HL-60 (cell line): ENCODE measurements at regions not wholly inside any gene's neighbourhood (a gene's known extent, or its start where the extent isn't known, plus 50 kb on each side); places are given as distances from the start of the nearest gene placed in this dataset.
"Not testable (repeated sequence)": the region's sequence is repeated elsewhere in the genome, so short reads cannot be mapped to it uniquely, and the experiment has no call there.

Experiments
- GABPA ChIP-seq: IDR thresholded peaks from 2 replicates; pipeline ENCODE4 v1.6.1; 2012; ENCODE audit warnings: low read depth
- SPI1 ChIP-seq: IDR thresholded peaks from 2 replicates; pipeline ENCODE4 v1.6.1; 2012; ENCODE audit warnings: low read depth, mild to moderate bottlenecking, borderline replicate concordance
- TF ChIP-seq, protein P1 (sequence below): IDR thresholded peaks from one replicate; pipeline ENCODE4 v1.5.1; 2011; ENCODE audit warnings: low read length, control low read depth, inconsistent platforms; ENCODE audit not compliant: insufficient read depth

DNA sequence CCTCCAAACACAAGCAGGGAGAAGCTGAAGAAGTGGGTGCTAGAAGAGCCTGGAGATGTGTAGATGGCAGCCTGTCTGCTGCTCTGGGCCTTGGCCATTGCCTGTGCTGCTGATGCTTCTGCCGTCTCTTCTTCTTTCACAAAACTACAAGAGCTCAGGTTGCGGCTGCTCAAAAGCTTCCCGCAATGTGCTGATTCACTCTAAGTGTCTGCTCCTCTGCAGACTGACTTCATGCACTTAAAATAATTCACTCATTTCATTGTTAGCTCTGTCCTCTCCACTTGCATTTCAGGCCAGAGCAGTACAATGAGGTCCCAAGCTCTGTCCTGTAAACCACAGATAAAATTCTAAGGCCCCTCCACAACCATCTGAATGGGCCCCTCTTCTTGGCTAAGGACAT lies 534.2 kb downstream of the KCNJ18 start:
- TF ChIP-seq, protein P1, sequence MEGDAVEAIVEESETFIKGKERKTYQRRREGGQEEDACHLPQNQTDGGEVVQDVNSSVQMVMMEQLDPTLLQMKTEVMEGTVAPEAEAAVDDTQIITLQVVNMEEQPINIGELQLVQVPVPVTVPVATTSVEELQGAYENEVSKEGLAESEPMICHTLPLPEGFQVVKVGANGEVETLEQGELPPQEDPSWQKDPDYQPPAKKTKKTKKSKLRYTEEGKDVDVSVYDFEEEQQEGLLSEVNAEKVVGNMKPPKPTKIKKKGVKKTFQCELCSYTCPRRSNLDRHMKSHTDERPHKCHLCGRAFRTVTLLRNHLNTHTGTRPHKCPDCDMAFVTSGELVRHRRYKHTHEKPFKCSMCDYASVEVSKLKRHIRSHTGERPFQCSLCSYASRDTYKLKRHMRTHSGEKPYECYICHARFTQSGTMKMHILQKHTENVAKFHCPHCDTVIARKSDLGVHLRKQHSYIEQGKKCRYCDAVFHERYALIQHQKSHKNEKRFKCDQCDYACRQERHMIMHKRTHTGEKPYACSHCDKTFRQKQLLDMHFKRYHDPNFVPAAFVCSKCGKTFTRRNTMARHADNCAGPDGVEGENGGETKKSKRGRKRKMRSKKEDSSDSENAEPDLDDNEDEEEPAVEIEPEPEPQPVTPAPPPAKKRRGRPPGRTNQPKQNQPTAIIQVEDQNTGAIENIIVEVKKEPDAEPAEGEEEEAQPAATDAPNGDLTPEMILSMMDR = not testable (repeated sequence)
- not testable (repeated sequence) for TF ChIP-seq SPI1, GABPA
